SK-N-SH (cell line): ENCODE measurements at regions not wholly inside any gene's neighbourhood (a gene's known extent, or its start where the extent isn't known, plus 50 kb on each side); places are given as distances from the start of the nearest gene placed in this dataset.

Experiments used
- EZH2phosphoT487 ChIP-seq: fragments of 200-600 bp; sonication (generic); IDR thresholded peaks from 2 replicates; pipeline ENCODE4 v1.6.1; 2017; ENCODE audit warnings: low read depth, mixed run types, mild to moderate bottlenecking, antibody characterized with exemption, moderate library complexity, borderline replicate concordance
- GATA2 ChIP-seq: sonication (generic); formaldehyde crosslinking; IDR thresholded peaks from 2 replicates; pipeline ENCODE4 v1.5.0; 2020; ENCODE audit warnings: mild to moderate bottlenecking, missing genetic modification reagents
- MXI1 ChIP-seq: IDR thresholded peaks from 2 replicates; pipeline ENCODE4 v1.6.1; 2012; ENCODE audit warnings: mild to moderate bottlenecking, low read depth, low read length, improper control_type of control experiment
- RAD21 ChIP-seq: IDR thresholded peaks from 2 replicates; pipeline ENCODE4 v1.6.1; 2012; ENCODE audit warnings: mild to moderate bottlenecking, low read length
- RFX5 ChIP-seq: IDR thresholded peaks from 2 replicates; pipeline ENCODE4 v1.6.1; 2012; ENCODE audit warnings: mild to moderate bottlenecking, improper control_type of control experiment, low read length
- SMC3 ChIP-seq: IDR thresholded peaks from 2 replicates; pipeline ENCODE4 v1.6.1; 2012; ENCODE audit warnings: low read depth, low read length, improper control_type of control experiment
- TAF1 ChIP-seq: IDR thresholded peaks from 2 replicates; pipeline ENCODE4 v1.6.1; 2012; ENCODE audit warnings: low read depth, mild to moderate bottlenecking, low read length, moderate library complexity, borderline replicate concordance
- YY1 ChIP-seq: IDR thresholded peaks from 2 replicates; pipeline ENCODE4 v1.4.0; 2012; ENCODE audit warnings: low read depth, mild to moderate bottlenecking
- TF ChIP-seq, protein P1 (sequence below): IDR thresholded peaks from 2 replicates; pipeline ENCODE4 v1.6.1; 2012; ENCODE audit warnings: mild to moderate bottlenecking, low read depth, low read length, moderate library complexity
- TF ChIP-seq, protein P2 (sequence below): fragments of 200-600 bp; sonication (generic); IDR thresholded peaks from 2 replicates; pipeline ENCODE4 v1.6.1; 2017; ENCODE audit warnings: antibody characterized with exemption, mild to moderate bottlenecking, moderate library complexity
- TF ChIP-seq, protein P3 (sequence below): IDR thresholded peaks from 2 replicates; pipeline ENCODE4 v1.4.0; 2012; ENCODE audit warnings: low read depth
- TF ChIP-seq, protein P4 (sequence below): IDR thresholded peaks from 2 replicates; pipeline ENCODE4 v1.4.0; 2012; ENCODE audit warnings: low read depth, borderline replicate concordance

DNA sequence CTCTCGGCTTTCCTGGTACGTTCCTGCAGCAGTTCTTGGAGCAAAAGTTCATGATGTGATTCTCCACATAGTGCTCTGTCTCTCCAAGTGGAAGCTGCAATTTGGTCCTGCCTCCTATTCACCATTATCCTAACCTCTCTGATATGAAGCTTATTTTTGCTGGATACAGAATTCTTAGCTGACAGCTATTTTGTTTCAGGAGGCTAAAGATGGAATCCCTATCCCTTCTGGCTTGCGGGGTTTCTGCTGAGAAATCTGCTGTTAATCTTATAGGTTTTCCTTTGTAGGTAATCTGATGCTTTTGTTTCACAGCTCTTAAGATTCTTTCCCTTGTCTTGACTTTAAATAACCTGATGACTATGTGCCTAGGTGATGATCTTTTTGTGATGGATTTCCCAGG, 181.6 kb upstream of the VLDLR start:
- TF ChIP-seq, protein P1, sequence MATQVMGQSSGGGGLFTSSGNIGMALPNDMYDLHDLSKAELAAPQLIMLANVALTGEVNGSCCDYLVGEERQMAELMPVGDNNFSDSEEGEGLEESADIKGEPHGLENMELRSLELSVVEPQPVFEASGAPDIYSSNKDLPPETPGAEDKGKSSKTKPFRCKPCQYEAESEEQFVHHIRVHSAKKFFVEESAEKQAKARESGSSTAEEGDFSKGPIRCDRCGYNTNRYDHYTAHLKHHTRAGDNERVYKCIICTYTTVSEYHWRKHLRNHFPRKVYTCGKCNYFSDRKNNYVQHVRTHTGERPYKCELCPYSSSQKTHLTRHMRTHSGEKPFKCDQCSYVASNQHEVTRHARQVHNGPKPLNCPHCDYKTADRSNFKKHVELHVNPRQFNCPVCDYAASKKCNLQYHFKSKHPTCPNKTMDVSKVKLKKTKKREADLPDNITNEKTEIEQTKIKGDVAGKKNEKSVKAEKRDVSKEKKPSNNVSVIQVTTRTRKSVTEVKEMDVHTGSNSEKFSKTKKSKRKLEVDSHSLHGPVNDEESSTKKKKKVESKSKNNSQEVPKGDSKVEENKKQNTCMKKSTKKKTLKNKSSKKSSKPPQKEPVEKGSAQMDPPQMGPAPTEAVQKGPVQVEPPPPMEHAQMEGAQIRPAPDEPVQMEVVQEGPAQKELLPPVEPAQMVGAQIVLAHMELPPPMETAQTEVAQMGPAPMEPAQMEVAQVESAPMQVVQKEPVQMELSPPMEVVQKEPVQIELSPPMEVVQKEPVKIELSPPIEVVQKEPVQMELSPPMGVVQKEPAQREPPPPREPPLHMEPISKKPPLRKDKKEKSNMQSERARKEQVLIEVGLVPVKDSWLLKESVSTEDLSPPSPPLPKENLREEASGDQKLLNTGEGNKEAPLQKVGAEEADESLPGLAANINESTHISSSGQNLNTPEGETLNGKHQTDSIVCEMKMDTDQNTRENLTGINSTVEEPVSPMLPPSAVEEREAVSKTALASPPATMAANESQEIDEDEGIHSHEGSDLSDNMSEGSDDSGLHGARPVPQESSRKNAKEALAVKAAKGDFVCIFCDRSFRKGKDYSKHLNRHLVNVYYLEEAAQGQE = no peak
- TF ChIP-seq RFX5 (no peak), TAF1 (no peak), MXI1 (no peak), SMC3 (no peak), RAD21 (no peak), YY1 (no peak), GATA2 (no peak), EZH2phosphoT487 (no peak)
- TF ChIP-seq, protein P2, sequence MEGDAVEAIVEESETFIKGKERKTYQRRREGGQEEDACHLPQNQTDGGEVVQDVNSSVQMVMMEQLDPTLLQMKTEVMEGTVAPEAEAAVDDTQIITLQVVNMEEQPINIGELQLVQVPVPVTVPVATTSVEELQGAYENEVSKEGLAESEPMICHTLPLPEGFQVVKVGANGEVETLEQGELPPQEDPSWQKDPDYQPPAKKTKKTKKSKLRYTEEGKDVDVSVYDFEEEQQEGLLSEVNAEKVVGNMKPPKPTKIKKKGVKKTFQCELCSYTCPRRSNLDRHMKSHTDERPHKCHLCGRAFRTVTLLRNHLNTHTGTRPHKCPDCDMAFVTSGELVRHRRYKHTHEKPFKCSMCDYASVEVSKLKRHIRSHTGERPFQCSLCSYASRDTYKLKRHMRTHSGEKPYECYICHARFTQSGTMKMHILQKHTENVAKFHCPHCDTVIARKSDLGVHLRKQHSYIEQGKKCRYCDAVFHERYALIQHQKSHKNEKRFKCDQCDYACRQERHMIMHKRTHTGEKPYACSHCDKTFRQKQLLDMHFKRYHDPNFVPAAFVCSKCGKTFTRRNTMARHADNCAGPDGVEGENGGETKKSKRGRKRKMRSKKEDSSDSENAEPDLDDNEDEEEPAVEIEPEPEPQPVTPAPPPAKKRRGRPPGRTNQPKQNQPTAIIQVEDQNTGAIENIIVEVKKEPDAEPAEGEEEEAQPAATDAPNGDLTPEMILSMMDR = no peak
- TF ChIP-seq, protein P3, sequence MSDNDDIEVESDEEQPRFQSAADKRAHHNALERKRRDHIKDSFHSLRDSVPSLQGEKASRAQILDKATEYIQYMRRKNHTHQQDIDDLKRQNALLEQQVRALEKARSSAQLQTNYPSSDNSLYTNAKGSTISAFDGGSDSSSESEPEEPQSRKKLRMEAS = no peak
- TF ChIP-seq, protein P4, sequence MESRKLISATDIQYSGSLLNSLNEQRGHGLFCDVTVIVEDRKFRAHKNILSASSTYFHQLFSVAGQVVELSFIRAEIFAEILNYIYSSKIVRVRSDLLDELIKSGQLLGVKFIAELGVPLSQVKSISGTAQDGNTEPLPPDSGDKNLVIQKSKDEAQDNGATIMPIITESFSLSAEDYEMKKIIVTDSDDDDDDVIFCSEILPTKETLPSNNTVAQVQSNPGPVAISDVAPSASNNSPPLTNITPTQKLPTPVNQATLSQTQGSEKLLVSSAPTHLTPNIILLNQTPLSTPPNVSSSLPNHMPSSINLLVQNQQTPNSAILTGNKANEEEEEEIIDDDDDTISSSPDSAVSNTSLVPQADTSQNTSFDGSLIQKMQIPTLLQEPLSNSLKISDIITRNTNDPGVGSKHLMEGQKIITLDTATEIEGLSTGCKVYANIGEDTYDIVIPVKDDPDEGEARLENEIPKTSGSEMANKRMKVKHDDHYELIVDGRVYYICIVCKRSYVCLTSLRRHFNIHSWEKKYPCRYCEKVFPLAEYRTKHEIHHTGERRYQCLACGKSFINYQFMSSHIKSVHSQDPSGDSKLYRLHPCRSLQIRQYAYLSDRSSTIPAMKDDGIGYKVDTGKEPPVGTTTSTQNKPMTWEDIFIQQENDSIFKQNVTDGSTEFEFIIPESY = no peak
